Activated CD4-positive, alpha-beta T cell treated with anti-CD3 and anti-CD28 coated beads, Interleukin-2, amount 10 ng/mL, durations not matched to agents 7 days and 5 days (primary cell): ENCODE measurements at regions not wholly inside any gene's neighbourhood (a gene's known extent, or its start where the extent isn't known, plus 50 kb on each side); places are given as distances from the start of the nearest gene placed in this dataset.

Source experiments
- CTCF ChIA-PET: fragments of 350-600 bp; sonication (Branson Sonifier 250); formaldehyde crosslinking; loops from one replicate; lab custom pipeline; 2021; ENCODE audit warnings: antibody characterized with exemption; lab: Charles Lee
- POLR2A ChIA-PET: fragments of 350-600 bp; sonication (Branson Sonifier 250); formaldehyde crosslinking; loops from one replicate; lab custom pipeline; 2021; ENCODE audit warnings: antibody characterized with exemption; lab: Charles Lee
- DNase-seq: peaks from one replicate; pipeline ENCODE4 v3.0.0-alpha.2; 2020
- H3K27ac Mint-ChIP-seq: one replicate; pipeline ENCODE4 v1.8.0; 2021; ENCODE audit warnings: mild to moderate bottlenecking, moderate library complexity, mixed read lengths
- H3K27me3 Mint-ChIP-seq: one replicate; pipeline ENCODE4 v1.8.0; 2021; ENCODE audit warnings: mixed read lengths
- H3K36me3 Mint-ChIP-seq: one replicate; pipeline ENCODE4 v1.8.0; 2021; ENCODE audit warnings: low read depth, mixed read lengths
- H3K4me1 Mint-ChIP-seq: one replicate; pipeline ENCODE4 v1.8.0; 2021; ENCODE audit warnings: mixed read lengths
- H3K4me3 Mint-ChIP-seq: one replicate; pipeline ENCODE4 v1.8.0; 2021; ENCODE audit warnings: mild to moderate bottlenecking, moderate library complexity, mixed read lengths
- H3K9me3 Mint-ChIP-seq: one replicate; pipeline ENCODE4 v1.8.0; 2021; ENCODE audit warnings: mixed read lengths

- DNase-seq, result no peak
- Mint-ChIP-seq H3K36me3 (no peaks in the 10 kb centered on the region), H3K27me3 (peaks cover 13% of the 10 kb centered on the region), H3K4me1 (peaks cover 2% of the 10 kb centered on the region), H3K27ac (no peak overlapping the region), H3K4me3 (no peak overlapping the region), H3K9me3 (no peaks in the 10 kb centered on the region)
- ChIA-PET CTCF (no interaction called here), POLR2A (no interaction called here)
Observed at GRCh38 chr15:39491115-39491885, 89.6 kb upstream of the THBS1 start.

GRCh38 chr15:39491886-39492490 is 88.9 kb upstream of the THBS1 start:
- no peak overlapping the region for H3K27ac Mint-ChIP-seq
- no peak for DNase-seq
- H3K4me1 Mint-ChIP-seq, result peaks cover 2% of the 10 kb centered on the region
- CTCF ChIA-PET, result interaction anchor here (1.3 kb wide), 1 partner anchor 21 kb away, joined by 3 read pairs; no protein-coding TSS in a partner anchor
- no peak overlapping the region for H3K4me3 Mint-ChIP-seq
- no peaks in the 10 kb centered on the region for H3K9me3 Mint-ChIP-seq
- POLR2A ChIA-PET, result no interaction called here
- H3K27me3 Mint-ChIP-seq, result peaks cover 18% of the 10 kb centered on the region
- H3K36me3 Mint-ChIP-seq, result no peaks in the 10 kb centered on the region

GRCh38 chr15:39493424-39494067 is 87.3 kb upstream of the THBS1 start:
- CTCF ChIA-PET, result interaction anchor here (1.3 to 2.2 kb wide), 2 partner anchors 11 to 19 kb away, joined by 3 to 6 read pairs; no protein-coding TSS in a partner anchor
- Mint-ChIP-seq H3K9me3 (no peaks in the 10 kb centered on the region), H3K4me3 (no peak overlapping the region), H3K36me3 (no peaks in the 10 kb centered on the region), H3K27me3 (peaks cover 18% of the 10 kb centered on the region), H3K27ac (no peak overlapping the region), H3K4me1 (peaks cover 5% of the 10 kb centered on the region)
- POLR2A ChIA-PET, result interaction anchor here (0.6 kb wide), 1 partner anchor 8 kb away, joined by 3 read pairs; no protein-coding TSS in a partner anchor
- DNase-seq, result no peak

- no peaks in the 10 kb centered on the region for H3K9me3 Mint-ChIP-seq
- H3K36me3 Mint-ChIP-seq, result no peaks in the 10 kb centered on the region
- no peak overlapping the region for H3K27ac Mint-ChIP-seq
- POLR2A ChIA-PET, result no interaction called here
- H3K4me1 Mint-ChIP-seq, result peaks cover 5% of the 10 kb centered on the region
- no peak for DNase-seq
- CTCF ChIA-PET, result interaction anchor here (0.6 to 2.2 kb wide), 3 partner anchors 10 to 262 kb away, joined by 3 to 6 read pairs (median 3); no protein-coding TSS in a partner anchor
- peaks cover 18% of the 10 kb centered on the region for H3K27me3 Mint-ChIP-seq
- H3K4me3 Mint-ChIP-seq, result no peak overlapping the region
Observed at GRCh38 chr15:39494462-39494861, 86.4 kb upstream of the THBS1 start.

- CTCF ChIA-PET, result interaction anchor here (0.6 to 2.2 kb wide), 3 partner anchors 8 to 30 kb away, joined by 3 to 8 read pairs (median 6); no protein-coding TSS in a partner anchor
- no peak for DNase-seq
Observed at GRCh38 chr15:39495871-39496840, 84.7 kb upstream of the THBS1 start.

GRCh38 chr15:39497016-39497758 is 83.7 kb upstream of the THBS1 start:
- ChIA-PET POLR2A (no interaction called here), CTCF (interaction anchor here (0.8 to 1.1 kb wide), 3 partner anchors 13 to 21 kb away, joined by 3 to 4 read pairs (median 4); no protein-coding TSS in a partner anchor)
- Mint-ChIP-seq H3K4me1 (peaks cover 5% of the 10 kb centered on the region), H3K36me3 (no peaks in the 10 kb centered on the region), H3K9me3 (no peaks in the 10 kb centered on the region), H3K27ac (no peak overlapping the region), H3K4me3 (no peak overlapping the region), H3K27me3 (peaks cover 13% of the 10 kb centered on the region)
- DNase-seq, result no peak

More at GRCh38 chr15:39495871-39496840, 84.7 kb upstream of the THBS1 start:
- H3K9me3 Mint-ChIP-seq, result no peaks in the 10 kb centered on the region
- H3K27ac Mint-ChIP-seq, result no peak overlapping the region
- peaks cover 5% of the 10 kb centered on the region for H3K4me1 Mint-ChIP-seq
- H3K36me3 Mint-ChIP-seq, result no peaks in the 10 kb centered on the region
- no peak overlapping the region for H3K4me3 Mint-ChIP-seq
- POLR2A ChIA-PET, result no interaction called here
- H3K27me3 Mint-ChIP-seq, result peaks cover 13% of the 10 kb centered on the region

GRCh38 chr15:39497759-39498565 is 82.9 kb upstream of the THBS1 start:
- DNase-seq, result no peak
- H3K4me1 Mint-ChIP-seq, result peaks cover 5% of the 10 kb centered on the region
- no peak overlapping the region for H3K4me3 Mint-ChIP-seq
- peaks cover 8% of the 10 kb centered on the region for H3K27me3 Mint-ChIP-seq
- no peaks in the 10 kb centered on the region for H3K36me3 Mint-ChIP-seq
- ChIA-PET POLR2A (no interaction called here), CTCF (interaction anchor here (0.8 to 1.4 kb wide), 3 partner anchors 14 to 33 kb away, joined by 3 to 4 read pairs (median 4); no protein-coding TSS in a partner anchor)
- no peak overlapping the region for H3K27ac Mint-ChIP-seq
- no peaks in the 10 kb centered on the region for H3K9me3 Mint-ChIP-seq

- CTCF ChIA-PET, result interaction anchor here (1.1 to 1.4 kb wide), 2 partner anchors 14 to 33 kb away, joined by 3 to 4 read pairs; no protein-coding TSS in a partner anchor
- no peak overlapping the region for H3K4me3 Mint-ChIP-seq
- H3K9me3 Mint-ChIP-seq, result no peaks in the 10 kb centered on the region
Observed at GRCh38 chr15:39498629-39499028, 82.2 kb upstream of the THBS1 start.

GRCh38 chr15:39499042-39499441 is 81.8 kb upstream of the THBS1 start:
- no peak overlapping the region for H3K27ac Mint-ChIP-seq
- DNase-seq, result no peak
- H3K4me3 Mint-ChIP-seq, result no peak overlapping the region
- no peaks in the 10 kb centered on the region for H3K36me3 Mint-ChIP-seq
- peaks cover 5% of the 10 kb centered on the region for H3K4me1 Mint-ChIP-seq
- ChIA-PET CTCF (interaction anchor here (1.4 kb wide), 1 partner anchor 34 kb away, joined by 3 read pairs; no protein-coding TSS in a partner anchor), POLR2A (no interaction called here)
- peaks cover 8% of the 10 kb centered on the region for H3K27me3 Mint-ChIP-seq
- H3K9me3 Mint-ChIP-seq, result no peaks in the 10 kb centered on the region

More at GRCh38 chr15:39498629-39499028, 82.2 kb upstream of the THBS1 start:
- POLR2A ChIA-PET, result no interaction called here
- Mint-ChIP-seq H3K27ac (no peak overlapping the region), H3K36me3 (no peaks in the 10 kb centered on the region), H3K27me3 (peaks cover 8% of the 10 kb centered on the region), H3K4me1 (peaks cover 5% of the 10 kb centered on the region)
- DNase-seq, result no peak

GRCh38 chr15:39499681-39500080 is 81.2 kb upstream of the THBS1 start:
- POLR2A ChIA-PET, result no interaction called here
- Mint-ChIP-seq H3K9me3 (no peaks in the 10 kb centered on the region), H3K27ac (no peak overlapping the region), H3K4me1 (peaks cover 3% of the 10 kb centered on the region), H3K27me3 (peaks cover 7% of the 10 kb centered on the region), H3K36me3 (no peaks in the 10 kb centered on the region), H3K4me3 (no peak overlapping the region)
- no peak for DNase-seq
- CTCF ChIA-PET, result no interaction called here
